Natural killer cell (primary cell): ENCODE measurements at regions not wholly inside any gene's neighbourhood (a gene's known extent, or its start where the extent isn't known, plus 50 kb on each side); places are given as distances from the start of the nearest gene placed in this dataset.
"Not testable (repeated sequence)": the region's sequence is repeated elsewhere in the genome, so short reads cannot be mapped to it uniquely, and the experiment has no call there.

Experiments
- ATAC-seq, 3 donors: fragments of 150-1000 bp in 2 of 3; fragments of 200-7000 bp in 1 of 3; cut with Tn5 transposase; 1 replicate in 1 of 3; 2 replicates in 2 of 3; pipeline ENCODE4 v1.10.0; 2021; ENCODE audit warnings: mild to moderate bottlenecking in 2 of 3, moderate library complexity in 2 of 3
- DNase-seq, 2 donors: peaks; one replicate each; pipeline versions ENCODE4 v3.0.0 to v3.0.0-alpha.2; 2013 to 2021; ENCODE audit warnings: mixed read lengths in 1 of 2
- H3K27ac ChIP-seq: one replicate; pipeline ENCODE4 v1.5.1; 2013; ENCODE audit warnings: mild to moderate bottlenecking, low read length
- H3K27me3 ChIP-seq: one replicate; pipeline ENCODE4 v1.6.1; 2013; ENCODE audit warnings: low read length; ENCODE audit not compliant: control insufficient read depth, insufficient read depth
- H3K36me3 ChIP-seq: one replicate; pipeline ENCODE4 v1.6.1; 2013; ENCODE audit warnings: low read length; ENCODE audit not compliant: control insufficient read depth, insufficient read depth
- H3K4me1 ChIP-seq: one replicate; pipeline ENCODE4 v1.6.1; 2013; ENCODE audit warnings: low read length; ENCODE audit not compliant: control insufficient read depth, insufficient read depth
- H3K4me3 ChIP-seq: one replicate; pipeline ENCODE4 v1.5.1; 2013; ENCODE audit warnings: low read length
- H3K9me3 ChIP-seq: one replicate; pipeline ENCODE4 v1.6.1; 2013; ENCODE audit warnings: low read length; ENCODE audit not compliant: control insufficient read depth, insufficient read depth
- H3K27ac Mint-ChIP-seq, 2 donors: one replicate each; pipeline ENCODE4 v1.8.0; 2022; ENCODE audit warnings: mild to moderate bottlenecking in 2 of 2, mixed read lengths in 2 of 2, moderate library complexity in 1 of 2
- H3K27me3 Mint-ChIP-seq, 2 donors: one replicate each; pipeline ENCODE4 v1.8.0; 2022; ENCODE audit warnings: low read depth in 2 of 2, mixed read lengths in 2 of 2
- H3K36me3 Mint-ChIP-seq: one replicate; pipeline ENCODE4 v1.8.0; 2022; ENCODE audit warnings: mixed read lengths
- H3K4me1 Mint-ChIP-seq, 2 donors: one replicate each; pipeline ENCODE4 v1.8.0; 2022; ENCODE audit warnings: mixed read lengths in 2 of 2
- H3K4me3 Mint-ChIP-seq: one replicate; pipeline ENCODE4 v1.8.0; 2022; ENCODE audit warnings: mild to moderate bottlenecking, moderate library complexity, mixed read lengths
- H3K9me3 Mint-ChIP-seq, 2 donors: one replicate each; pipeline ENCODE4 v1.8.0; 2022; ENCODE audit warnings: mixed read lengths in 2 of 2
- WGBS: methylation state at CpG from one replicate; pipeline ENCODE4 v1.1.7; 2013; ENCODE audit warnings: missing lambda C conversion rate; ENCODE audit not compliant: insufficient coverage; 5-methylcytosine and 5-hydroxymethylcytosine counted together
- intact Hi-C: fragments of 100-400 bp; cut with micrococcal nuclease; formaldehyde crosslinking; loops from one replicate; pipeline ENCODE4 v1.14.2; 2022
- TF ChIP-seq, protein P1 (sequence below): fragments of 200-600 bp; IDR thresholded peaks from one replicate; pipeline ENCODE4 v1.8.0; 2022; ENCODE audit warnings: antibody characterized with exemption

DNA sequence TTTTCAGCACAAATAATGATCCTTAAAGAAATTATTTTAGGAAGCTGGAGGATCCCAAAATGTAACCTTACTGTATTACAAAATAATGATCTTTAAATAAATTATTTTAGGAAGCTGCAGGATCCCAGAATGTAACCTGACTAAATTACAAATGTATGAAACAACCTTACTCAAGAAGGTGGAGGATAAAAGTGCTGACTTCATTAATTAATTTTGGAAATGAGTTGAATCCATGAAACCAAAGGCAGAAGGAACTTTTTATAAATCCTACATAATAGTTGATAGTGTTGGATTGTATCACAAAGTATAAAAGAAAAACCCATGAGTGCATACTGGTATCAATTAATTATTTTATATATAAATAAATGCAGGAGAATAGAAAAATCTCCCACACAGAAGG, 859.9 kb downstream of the KCNJ2 start:
- H3K36me3 Mint-ChIP-seq, result no peaks in the 10 kb centered on the region
- Histone ChIP-seq H3K27ac (no peak overlapping the region), H3K4me1 (no peaks in the 10 kb centered on the region), H3K4me3 (no peak overlapping the region), H3K36me3 (no peaks in the 10 kb centered on the region), H3K27me3 (no peaks in the 10 kb centered on the region), H3K9me3 (no peaks in the 10 kb centered on the region)
- H3K9me3 Mint-ChIP-seq, result peaks cover 13% of the 10 kb centered on the region in 2 donors
- no peak for DNase-seq
- H3K27ac Mint-ChIP-seq, result no peak overlapping the region
- H3K4me3 Mint-ChIP-seq, result no peak overlapping the region
- no peaks in the 10 kb centered on the region for H3K27me3 Mint-ChIP-seq
- no peak for ATAC-seq
- no peaks in the 10 kb centered on the region for H3K4me1 Mint-ChIP-seq
- TF ChIP-seq, protein P1, sequence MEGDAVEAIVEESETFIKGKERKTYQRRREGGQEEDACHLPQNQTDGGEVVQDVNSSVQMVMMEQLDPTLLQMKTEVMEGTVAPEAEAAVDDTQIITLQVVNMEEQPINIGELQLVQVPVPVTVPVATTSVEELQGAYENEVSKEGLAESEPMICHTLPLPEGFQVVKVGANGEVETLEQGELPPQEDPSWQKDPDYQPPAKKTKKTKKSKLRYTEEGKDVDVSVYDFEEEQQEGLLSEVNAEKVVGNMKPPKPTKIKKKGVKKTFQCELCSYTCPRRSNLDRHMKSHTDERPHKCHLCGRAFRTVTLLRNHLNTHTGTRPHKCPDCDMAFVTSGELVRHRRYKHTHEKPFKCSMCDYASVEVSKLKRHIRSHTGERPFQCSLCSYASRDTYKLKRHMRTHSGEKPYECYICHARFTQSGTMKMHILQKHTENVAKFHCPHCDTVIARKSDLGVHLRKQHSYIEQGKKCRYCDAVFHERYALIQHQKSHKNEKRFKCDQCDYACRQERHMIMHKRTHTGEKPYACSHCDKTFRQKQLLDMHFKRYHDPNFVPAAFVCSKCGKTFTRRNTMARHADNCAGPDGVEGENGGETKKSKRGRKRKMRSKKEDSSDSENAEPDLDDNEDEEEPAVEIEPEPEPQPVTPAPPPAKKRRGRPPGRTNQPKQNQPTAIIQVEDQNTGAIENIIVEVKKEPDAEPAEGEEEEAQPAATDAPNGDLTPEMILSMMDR, result no peak
- intact Hi-C loops, result no loop called here

DNA sequence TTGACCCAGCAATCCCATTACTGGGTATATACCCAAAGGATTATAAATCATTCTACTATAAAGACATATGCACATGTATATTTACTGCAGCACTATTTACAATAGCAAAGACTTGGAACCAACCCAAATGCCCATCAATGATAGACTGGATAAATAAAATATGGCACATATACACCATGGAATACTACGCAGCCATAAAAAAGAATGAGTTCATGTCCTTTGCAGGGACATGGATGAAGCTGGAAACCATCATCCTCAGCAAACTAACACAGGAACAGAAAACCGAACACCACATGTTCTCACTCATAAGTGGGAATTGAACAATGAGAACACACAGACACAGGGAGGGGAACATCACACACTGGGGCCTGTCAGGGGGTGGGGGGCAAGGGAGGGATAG, 862.0 kb downstream of the KCNJ2 start:
- H3K27ac ChIP-seq, H3K27me3 ChIP-seq, H3K4me1 Mint-ChIP-seq, DNase-seq, H3K4me1 ChIP-seq, intact Hi-C loops, H3K9me3 Mint-ChIP-seq, H3K9me3 ChIP-seq, H3K27ac Mint-ChIP-seq, H3K4me3 Mint-ChIP-seq, H3K36me3 ChIP-seq, H3K4me3 ChIP-seq, H3K27me3 Mint-ChIP-seq, H3K36me3 Mint-ChIP-seq, ATAC-seq: not testable (repeated sequence)
- WGBS, result no CpG with 5 or more reads among the region's 2 CpGs

DNA sequence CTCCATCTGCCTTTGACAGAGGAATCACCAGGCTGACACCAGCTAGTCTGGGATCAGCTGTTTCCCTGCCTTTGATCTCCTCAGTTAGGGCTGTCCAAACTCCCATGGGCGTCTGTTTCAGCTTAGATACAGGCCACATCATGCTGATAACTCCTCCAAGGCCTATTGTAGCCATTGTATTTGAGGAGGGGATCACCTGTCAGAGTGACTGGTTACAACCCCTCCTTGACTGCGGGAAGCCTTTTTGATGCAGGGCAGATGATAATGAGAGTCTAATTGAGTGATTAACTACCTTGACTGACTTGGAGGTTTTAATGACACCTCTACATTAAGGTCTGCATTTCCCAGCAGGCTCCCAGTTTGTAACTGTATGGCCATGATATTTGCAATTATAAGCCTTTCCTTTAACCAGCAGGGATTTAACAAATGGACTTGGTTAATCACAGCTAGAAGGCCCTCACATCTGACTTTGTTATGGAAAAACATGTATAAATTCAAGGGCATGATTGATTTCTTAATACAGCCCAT, 863.5 kb downstream of the KCNJ2 start:
- H3K27me3 Mint-ChIP-seq, result no peaks in the 10 kb centered on the region
- Histone ChIP-seq H3K36me3 (no peaks in the 10 kb centered on the region), H3K27me3 (no peaks in the 10 kb centered on the region), H3K4me1 (no peaks in the 10 kb centered on the region), H3K4me3 (no peak overlapping the region), H3K9me3 (no peaks in the 10 kb centered on the region), H3K27ac (no peak overlapping the region)
- H3K9me3 Mint-ChIP-seq, result peaks cover 7 to 10% of the 10 kb centered on the region in 2 donors
- ATAC-seq (no peak), DNase-seq (no peak)
- TF ChIP-seq, protein P1, result no peak
- no peak overlapping the region for H3K4me3 Mint-ChIP-seq
- H3K27ac Mint-ChIP-seq, result no peak overlapping the region
- H3K4me1 Mint-ChIP-seq, result no peaks in the 10 kb centered on the region
- WGBS, result 81% methylated on average over 2 of the region's 2 CpGs
- H3K36me3 Mint-ChIP-seq, result no peaks in the 10 kb centered on the region
- intact Hi-C loops, result no loop called here

DNA sequence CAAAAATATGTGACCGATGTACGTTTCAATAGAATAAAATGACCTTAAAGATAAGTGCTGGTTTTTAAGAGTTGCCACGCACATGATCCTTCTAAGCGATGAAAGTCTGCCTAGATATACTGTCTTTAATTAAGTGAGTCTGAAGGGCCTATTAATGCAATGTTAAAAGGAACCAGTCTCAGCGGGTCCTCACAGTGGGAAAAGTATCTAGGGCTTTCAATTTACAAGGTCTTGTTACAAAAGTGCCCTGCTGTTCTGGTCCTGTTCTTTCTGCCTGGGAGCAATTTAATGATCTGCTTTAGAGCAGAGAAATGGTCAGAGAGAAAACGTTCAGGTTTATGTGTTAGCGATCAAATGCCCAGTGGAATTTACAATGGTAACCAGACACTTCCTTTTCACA, 864.0 kb downstream of the KCNJ2 start:
- ATAC-seq (no peak), DNase-seq (no peak)
- WGBS, result 86% methylated on average over 7 of the region's 7 CpGs
- peaks cover 3 to 7% of the 10 kb centered on the region in 2 donors for H3K9me3 Mint-ChIP-seq
- Histone ChIP-seq H3K27me3 (no peaks in the 10 kb centered on the region), H3K4me3 (no peak overlapping the region), H3K4me1 (no peaks in the 10 kb centered on the region), H3K9me3 (no peaks in the 10 kb centered on the region), H3K36me3 (no peaks in the 10 kb centered on the region), H3K27ac (no peak overlapping the region)
- no peaks in the 10 kb centered on the region for H3K4me1 Mint-ChIP-seq
- TF ChIP-seq, protein P1, result no peak
- no peak overlapping the region for H3K27ac Mint-ChIP-seq
- no peaks in the 10 kb centered on the region for H3K36me3 Mint-ChIP-seq
- no peak overlapping the region for H3K4me3 Mint-ChIP-seq
- no peaks in the 10 kb centered on the region for H3K27me3 Mint-ChIP-seq
- intact Hi-C loops, result no loop called here
